GM19351 (cell line): ENCODE measurements at regions not wholly inside any gene's neighbourhood (a gene's known extent, or its start where the extent isn't known, plus 50 kb on each side); places are given as distances from the start of the nearest gene placed in this dataset.
A peak's percentile ranks its signal among the peaks of the same experiment; 100 is the strongest.

Experiments used
- ATAC-seq: cut with Tn5 transposase; IDR thresholded peaks from one replicate; pipeline ENCODE4 v1.9.1; 2021; ENCODE audit warnings: mild to moderate bottlenecking, moderate library complexity; ENCODE audit not compliant: unreplicated experiment

DNA sequence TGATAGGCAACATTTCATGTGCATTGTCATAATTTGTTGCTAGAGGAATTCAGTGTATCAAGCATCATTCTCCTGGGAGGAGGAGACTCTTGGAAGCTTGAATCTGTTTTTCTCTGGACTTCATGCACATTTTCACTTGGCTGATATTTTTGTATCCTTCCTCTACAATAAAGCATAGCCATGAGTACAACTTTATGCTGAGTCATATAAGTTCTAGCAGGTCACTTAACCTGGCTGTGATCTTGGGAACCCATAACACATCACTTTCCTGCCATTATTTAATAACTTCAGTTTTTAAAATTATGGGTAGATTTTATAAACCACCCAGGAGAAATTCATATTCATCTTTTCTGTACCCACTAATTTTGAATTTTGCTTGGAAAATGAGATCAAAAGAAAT is 203.0 kb upstream of the CD96 start:
- ATAC-seq, result no peak

DNA sequence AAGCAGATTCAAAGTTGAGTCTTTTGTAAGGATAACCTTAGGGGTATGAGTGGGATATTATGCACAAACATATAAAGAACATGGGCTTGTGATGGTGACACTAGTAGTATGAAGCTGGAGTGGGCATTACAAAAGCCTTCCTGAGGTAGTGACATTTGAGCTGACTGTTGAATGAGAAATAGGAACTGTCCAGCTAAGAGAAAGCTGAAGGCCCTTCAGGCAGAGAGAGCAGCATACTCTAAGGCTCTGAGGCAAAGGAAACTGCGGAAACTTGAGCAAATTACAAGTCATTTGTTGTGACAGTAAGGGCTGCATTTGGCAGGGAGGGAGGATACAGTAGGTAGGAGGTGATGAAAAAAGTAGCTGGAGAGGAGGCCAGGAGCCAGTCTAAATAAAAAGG is 190.7 kb upstream of the CD96 start:
- ATAC-seq, result no peak

DNA sequence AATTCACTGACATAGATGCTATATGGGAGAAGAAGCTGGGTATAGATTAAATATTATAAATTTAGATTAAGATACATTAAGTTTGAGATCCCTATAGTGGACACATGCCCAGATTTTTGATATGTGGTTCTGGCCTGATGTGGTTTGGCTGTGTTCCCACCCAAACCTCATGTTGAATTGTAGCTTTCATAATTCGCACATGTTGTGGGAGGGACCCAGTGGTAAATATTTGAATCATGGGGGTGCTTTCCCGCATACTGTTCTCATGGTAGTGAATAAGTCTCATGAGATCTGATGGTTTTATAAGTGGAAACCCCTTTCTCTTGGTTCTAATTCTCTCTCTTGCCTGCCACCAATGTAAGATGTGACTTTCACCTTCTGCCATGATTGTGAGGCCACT is 189.4 kb upstream of the CD96 start:
- no peak for ATAC-seq

- no peak for ATAC-seq
These were observed 182.6 kb upstream of the CD96 start for GRCh38 chr3:111359261-111360030.

- no peak for ATAC-seq
These were observed 179.5 kb upstream of the CD96 start for GRCh38 chr3:111362381-111363009.

- no peak for ATAC-seq
These were observed 175.5 kb upstream of the CD96 start for GRCh38 chr3:111366515-111366914.

DNA sequence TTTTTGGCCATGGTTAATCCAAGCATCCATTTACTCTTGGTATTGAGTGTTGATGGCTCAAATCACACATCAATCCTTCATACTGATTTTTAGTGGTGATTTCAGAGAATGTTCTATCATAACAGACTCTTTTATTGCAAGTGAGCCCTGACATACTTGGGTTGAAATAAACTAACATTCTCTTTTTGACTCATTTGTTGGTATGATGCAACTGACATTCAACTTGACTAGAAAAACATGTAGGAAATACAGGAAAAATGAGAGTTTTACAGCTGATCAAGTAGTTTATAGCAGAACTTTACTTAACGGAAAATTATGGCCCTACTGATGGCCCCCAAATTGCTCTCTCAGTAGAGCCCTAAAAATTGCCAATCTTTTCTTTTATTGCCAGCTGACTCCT is 173.9 kb upstream of the CD96 start:
- ATAC-seq, result no peak

DNA sequence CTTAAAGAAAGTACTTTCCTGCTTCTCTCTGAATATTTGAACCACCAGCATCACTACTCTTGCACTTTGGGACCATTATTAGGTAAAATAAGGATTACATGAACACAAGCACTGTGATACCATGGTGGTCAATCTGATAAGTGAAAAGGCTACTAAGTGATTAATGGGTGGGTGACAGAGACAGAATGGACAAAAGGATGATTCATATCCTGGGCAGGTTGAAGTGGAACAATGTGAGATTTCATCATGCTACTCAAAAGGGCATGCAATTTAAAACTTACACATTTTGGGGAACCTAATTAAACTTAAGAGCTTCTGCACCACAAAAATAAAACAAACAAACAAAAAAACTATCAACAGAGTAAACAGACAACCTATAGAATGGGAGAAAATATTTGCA is 172.0 kb upstream of the CD96 start:
- no peak for ATAC-seq

GRCh38 chr3:111373239-111373638 is 168.8 kb upstream of the CD96 start:
- ATAC-seq, result no peak

DNA sequence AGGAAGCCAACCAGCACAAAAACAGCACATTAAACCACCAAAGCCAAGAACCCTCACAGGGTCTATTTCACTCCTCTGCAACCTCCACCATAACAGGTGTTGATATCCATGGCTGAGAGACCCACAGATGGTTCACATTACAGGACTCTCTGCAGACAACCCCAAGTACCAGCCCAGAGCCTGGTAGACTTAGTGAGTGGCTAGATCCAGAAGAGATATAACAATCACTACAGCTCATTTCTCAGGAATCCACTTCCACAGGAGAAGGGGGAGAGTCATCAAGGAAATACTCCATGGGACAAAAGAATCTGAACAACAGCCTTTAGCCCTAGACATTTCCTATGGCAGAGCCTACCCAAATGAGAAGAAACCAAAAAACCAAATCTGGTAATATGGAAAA is 168.1 kb upstream of the CD96 start:
- ATAC-seq, result no peak

- no peak for ATAC-seq
These were observed 156.0 kb upstream of the CD96 start for GRCh38 chr3:111385971-111386495.

GRCh38 chr3:111392894-111393398 is 149.1 kb upstream of the CD96 start:
- ATAC-seq, result peak; percentile 51

GRCh38 chr3:111412656-111413055 is 129.3 kb upstream of the CD96 start:
- ATAC-seq, result no peak

GRCh38 chr3:111414531-111414930 is 127.5 kb upstream of the CD96 start:
- no peak for ATAC-seq

- no peak for ATAC-seq
These were observed 127.0 kb upstream of the CD96 start for GRCh38 chr3:111415018-111415417.

DNA sequence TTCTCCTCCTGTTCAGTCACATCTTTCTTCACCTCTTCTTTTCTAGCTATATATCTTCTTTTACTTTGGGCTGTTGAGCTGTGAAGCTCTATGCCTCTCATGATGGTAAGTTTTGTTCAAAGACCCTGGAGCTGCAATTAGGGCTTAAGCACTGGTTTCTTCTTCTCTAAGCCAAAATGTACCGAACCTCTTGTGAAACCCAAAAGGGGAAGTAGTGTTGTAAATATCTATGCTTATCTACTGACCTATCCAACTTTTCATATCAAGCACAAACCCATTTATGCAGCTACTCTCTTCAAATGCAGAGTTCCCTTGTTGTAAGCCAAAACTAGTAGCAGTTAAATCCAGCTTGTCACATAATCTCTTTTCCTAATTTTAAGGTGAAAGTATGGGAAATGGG is 123.6 kb upstream of the CD96 start:
- ATAC-seq, result no peak

DNA sequence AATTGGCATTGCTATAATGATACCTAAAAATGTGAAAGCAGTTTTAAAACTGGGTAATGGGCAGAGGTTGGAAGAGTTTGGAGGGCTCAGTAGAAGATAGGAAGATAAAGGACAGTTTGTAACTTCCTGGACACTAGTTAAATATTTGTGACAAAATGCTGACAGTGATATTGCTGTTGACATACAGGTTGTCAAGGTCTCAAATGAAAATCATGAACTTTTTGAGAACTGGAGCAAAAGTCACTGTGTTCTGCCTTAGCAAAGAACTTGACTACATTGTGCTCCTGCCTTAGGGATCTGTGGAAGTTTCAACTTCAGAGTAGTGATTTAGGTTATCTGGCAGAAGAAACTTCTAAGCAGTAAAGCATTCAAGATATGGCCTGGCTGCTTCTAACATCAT is 113.7 kb upstream of the CD96 start:
- ATAC-seq, result no peak

GRCh38 chr3:111434941-111435622 is 106.9 kb upstream of the CD96 start:
- no peak for ATAC-seq

DNA sequence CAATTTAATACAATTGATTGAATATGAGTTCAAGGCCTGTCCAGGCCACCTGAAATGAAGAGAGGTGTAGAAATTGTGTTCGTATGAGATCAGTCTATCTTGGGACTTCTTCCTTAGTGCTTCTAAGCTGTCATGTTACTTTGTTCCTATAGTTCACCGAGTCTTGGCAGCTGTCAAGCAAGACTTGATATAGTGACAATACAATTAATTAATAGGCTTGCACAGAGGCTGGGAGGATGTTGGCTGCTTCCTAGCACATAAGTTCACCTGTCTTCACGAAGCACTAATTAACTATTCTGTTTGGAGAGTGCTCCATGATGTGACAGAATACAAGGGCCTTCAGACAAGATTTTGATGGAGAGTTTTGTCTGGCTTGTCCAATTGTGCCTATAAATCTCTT is 103.7 kb upstream of the CD96 start:
- ATAC-seq, result no peak

GRCh38 chr3:111454551-111454950 is 87.4 kb upstream of the CD96 start:
- no peak for ATAC-seq

- ATAC-seq, result no peak
These were observed 76.8 kb upstream of the CD96 start for GRCh38 chr3:111465081-111465670.
